A549 (cell line): ENCODE measurements at regions not wholly inside any gene's neighbourhood (a gene's known extent, or its start where the extent isn't known, plus 50 kb on each side); places are given as distances from the start of the nearest gene placed in this dataset.

Experiments
- ATAC-seq, 2 experiments: fragments of 200-7000 bp in 1 of 2; fragments of >200 bp in 1 of 2; cut with Nextera tagmentation in 1 of 2; cut with Tn5 transposase in 1 of 2; 3 replicates each; pipeline versions ENCODE4 v1.8.0 to v1.9.1; 2018 to 2020; ENCODE audit warnings: mild to moderate bottlenecking in 1 of 2, moderate library complexity in 1 of 2
- CTCF ChIA-PET: fragments of 300-600 bp; sonication (Branson Sonifier 250); formaldehyde crosslinking; extraction: SDS; loops from one replicate; lab custom pipeline; 2021; ENCODE audit warnings: antibody characterized with exemption, inconsistent platforms; lab: Yijun Ruan, JAX
- POLR2A ChIA-PET: fragments of 350-600 bp; formaldehyde crosslinking; extraction: SDS; loops from one replicate; lab custom pipeline; 2021; ENCODE audit warnings: antibody characterized with exemption, inconsistent platforms; lab: Yijun Ruan, JAX
- DNase-seq, 2 experiments: peaks; one replicate each; pipeline versions ENCODE4 v3.0.0 to v3.0.0-alpha.2; 2011 to 2016; ENCODE audit warnings: low read depth in 1 of 2, low spot score in 1 of 2
- FAIRE-seq: peaks from 2 replicates; lab custom pipeline; 2011; peaks lifted over from hg19 to GRCh38; lab: Jason Lieb, UNC
- H3K27ac ChIP-seq, 2 experiments: fragments of >200 bp; sonication (Bioruptor Twin); formaldehyde crosslinking; 3 replicates each; pipeline ENCODE4 v1.5.1; 2016 to 2017
- H3K4me1 ChIP-seq: fragments of >200 bp; sonication (Bioruptor Twin); formaldehyde crosslinking; 3 replicates; pipeline ENCODE4 v1.6.1; 2016
- H3K4me2 ChIP-seq: fragments of >200 bp; sonication (Bioruptor Twin); formaldehyde crosslinking; 3 replicates; pipeline ENCODE4 v1.6.1; 2016
- H3K4me3 ChIP-seq: fragments of >200 bp; sonication (Bioruptor Twin); formaldehyde crosslinking; 3 replicates; pipeline ENCODE4 v1.5.1; 2016
- H3K9me3 ChIP-seq: fragments of >200 bp; sonication (Bioruptor Twin); formaldehyde crosslinking; 3 replicates; pipeline ENCODE4 v1.6.1; 2016
- BHLHE40 ChIP-seq: IDR thresholded peaks from 2 replicates; pipeline ENCODE4 v1.6.1; 2012; ENCODE audit warnings: low read depth, low read length, inconsistent platforms
- CBX2 ChIP-seq: fragments of 200-600 bp; sonication (generic); IDR thresholded peaks from 2 replicates; pipeline ENCODE4 v1.6.1; 2016; ENCODE audit warnings: low read depth, mild to moderate bottlenecking, borderline replicate concordance
- CHD2 ChIP-seq: fragments of 150-350 bp; IDR thresholded peaks from 2 replicates; pipeline ENCODE4 v1.6.1; 2014; ENCODE audit warnings: low read length; ENCODE audit not compliant: partially characterized antibody
- CTCF ChIP-seq: fragments of >200 bp; sonication (Bioruptor Twin); formaldehyde crosslinking; IDR thresholded peaks from 3 replicates; pipeline ENCODE4 v1.5.1; 2016
- ELK1 ChIP-seq: fragments of 150-350 bp; IDR thresholded peaks from 2 replicates; pipeline ENCODE4 v1.6.1; 2014; ENCODE audit warnings: low read depth, mild to moderate bottlenecking, low read length
- FOSB ChIP-seq: fragments of 250-450 bp; sonication (Bioruptor Pico); IDR thresholded peaks from 2 replicates; pipeline ENCODE4 v1.5.0; 2020; ENCODE audit warnings: mild to moderate bottlenecking, moderate library complexity
- FOSL2 ChIP-seq, 2 experiments: fragments of 450-650 bp in 1 of 2; fragments of >200 bp in 1 of 2; sonication (Bioruptor Twin) in 1 of 2; formaldehyde crosslinking; IDR thresholded peaks; 2 replicates each; pipeline versions ENCODE4 v1.5.0 to v1.6.1; 2016 to 2020; ENCODE audit warnings: mild to moderate bottlenecking in 1 of 2, moderate library complexity in 1 of 2
- HDAC2 ChIP-seq: fragments of 200-600 bp; sonication (generic); IDR thresholded peaks from 2 replicates; pipeline ENCODE4 v1.6.1; 2016
- HES2 ChIP-seq: fragments of >200 bp; sonication (Bioruptor Twin); formaldehyde crosslinking; IDR thresholded peaks from 2 replicates; pipeline ENCODE4 v1.6.1; 2016
- HMGXB4 ChIP-seq: fragments of 250-450 bp; sonication (Bioruptor Pico); IDR thresholded peaks from 2 replicates; pipeline ENCODE4 v1.5.0; 2021; ENCODE audit warnings: mild to moderate bottlenecking, moderate library complexity, borderline replicate concordance
- HOXA7 ChIP-seq: fragments of 250-450 bp; sonication (Bioruptor Pico); IDR thresholded peaks from 2 replicates; pipeline ENCODE4 v1.5.0; 2020; ENCODE audit warnings: mild to moderate bottlenecking, moderate library complexity
- JUN ChIP-seq, 2 experiments: fragments of >200 bp; sonication (Bioruptor Twin); formaldehyde crosslinking; IDR thresholded peaks; 2 replicates in 1 of 2; 3 replicates in 1 of 2; pipeline ENCODE4 v1.6.1; 2016 to 2017
- KDM1A ChIP-seq: fragments of 200-600 bp; sonication (generic); IDR thresholded peaks from 2 replicates; pipeline ENCODE4 v1.6.1; 2016; ENCODE audit warnings: low read depth, mild to moderate bottlenecking
- KDM5A ChIP-seq: fragments of 200-600 bp; sonication (generic); IDR thresholded peaks from 2 replicates; pipeline ENCODE4 v1.6.1; 2016; ENCODE audit warnings: antibody characterized with exemption, mild to moderate bottlenecking
- PBX3 ChIP-seq: IDR thresholded peaks from 2 replicates; pipeline ENCODE4 v1.6.1; 2012
- RAD21 ChIP-seq, 2 experiments: fragments of >200 bp in 1 of 2; sonication (Bioruptor Twin) in 1 of 2; formaldehyde crosslinking in 1 of 2; IDR thresholded peaks in 1 of 2; conservative IDR thresholded peaks in 1 of 2; 2 replicates in 1 of 2; 3 replicates in 1 of 2; pipeline ENCODE4 v1.6.1; 2012 to 2018; ENCODE audit warnings: inconsistent platforms in 1 of 2
- RFX5 ChIP-seq: fragments of 450-650 bp; IDR thresholded peaks from 2 replicates; pipeline ENCODE4 v1.7.1; 2014; ENCODE audit warnings: antibody characterized with exemption, mild to moderate bottlenecking, moderate library complexity
- SMC3 ChIP-seq: fragments of >200 bp; sonication (Bioruptor Twin); formaldehyde crosslinking; IDR thresholded peaks from 3 replicates; pipeline ENCODE4 v1.6.1; 2018; ENCODE audit warnings: inconsistent platforms
- SREBF2 ChIP-seq: fragments of 450-650 bp; IDR thresholded peaks from 2 replicates; pipeline ENCODE4 v1.6.1; 2014; ENCODE audit warnings: mild to moderate bottlenecking, moderate library complexity
- USF2 ChIP-seq: fragments of 450-650 bp; IDR thresholded peaks from 2 replicates; pipeline ENCODE4 v1.6.1; 2014; ENCODE audit warnings: antibody characterized with exemption
- ZNF302 ChIP-seq: fragments of 250-450 bp; sonication (Bioruptor Pico); IDR thresholded peaks from 2 replicates; pipeline ENCODE4 v1.9.0; 2021; ENCODE audit warnings: inconsistent platforms, mild to moderate bottlenecking, moderate library complexity
- WGBS: methylation state at CpG from one replicate; pipeline ENCODE4 v1.1.6; 2017; ENCODE audit errors: missing lambda C conversion rate; 5-methylcytosine and 5-hydroxymethylcytosine counted together

GRCh38 chr5:5887833-5888232, 465.4 kb downstream of the ICE1 start:
- ChIA-PET POLR2A (no interaction called here), CTCF (interaction anchor here (0.9 to 2.9 kb wide), 15 partner anchors 9 to 857 kb away, joined by 3 to 17 read pairs (median 4); partner anchors contain the start of gene MED10)
- Histone ChIP-seq H3K4me1 (peaks cover 5% of the 10 kb centered on the region; the same call in 1 of the 3 replicates), H3K4me3 (no peak overlapping the region), H3K27ac (no peak overlapping the region), H3K4me2 (no peak overlapping the region; the same call in 2 of the 3 replicates), H3K9me3 (no peaks in the 10 kb centered on the region; the same call in 2 of the 3 replicates)
- TF ChIP-seq BHLHE40 (no peak), HES2 (no peak), FOSB (CRISPR knock-in tag) (no peak), CHD2 (no peak), CBX2 (no peak), HMGXB4 (no peak), USF2 (no peak), PBX3 (no peak)
- no peak for DNase-seq
- no peak for ATAC-seq
- no peak for FAIRE-seq
- WGBS = 34% methylated on average over 3 of the region's 3 CpGs

- Histone ChIP-seq H3K27ac (peak overlapping the region in 1 of 2 experiments; percentile 39; a peak in 1 of 6 replicates), H3K4me2 (peak overlapping the region; percentile 90), H3K4me3 (peak overlapping the region; percentile 34; the same call in 2 of the 3 replicates), H3K4me1 (peaks cover 5% of the 10 kb centered on the region; the same call in 1 of the 3 replicates), H3K9me3 (no peaks in the 10 kb centered on the region; the same call in 2 of the 3 replicates)
- FAIRE-seq (no peak), ATAC-seq (peak; percentile 89 to 98), DNase-seq (peak; percentile 14 to 63)
- POLR2A ChIA-PET = interaction anchor here (0.7 kb wide), 1 partner anchor 272 kb away, joined by 3 read pairs; no protein-coding TSS in a partner anchor
- peak; percentile 93 for TF ChIP-seq SMC3
- peak; percentile 77 for TF ChIP-seq CTCF
- peak; percentile 64 to 86 for TF ChIP-seq RAD21 (conservative IDR thresholded peaks at IDR 0.05 in 1 of 2, IDR thresholded peaks at IDR 0.05 in 1 of 2)
- no peak for TF ChIP-seq ZNF302 (CRISPR knock-in tag)
- WGBS = 14% methylated on average over 16 of the region's 42 CpGs
- CTCF ChIA-PET = interaction anchor here (0.6 to 2.9 kb wide), 32 partner anchors 8 to 858 kb away, joined by 3 to 17 read pairs (median 4); partner anchors contain the start of gene MED10
Measured at GRCh38 chr5:5886812-5887486, 464.5 kb downstream of the ICE1 start.

- Histone ChIP-seq H3K4me1 (peaks cover 5% of the 10 kb centered on the region; the same call in 1 of the 3 replicates), H3K4me2 (peak overlapping the region; percentile 90), H3K4me3 (no peak overlapping the region), H3K27ac (no peak overlapping the region), H3K9me3 (no peaks in the 10 kb centered on the region; the same call in 2 of the 3 replicates)
- ChIA-PET POLR2A (no interaction called here), CTCF (interaction anchor here (0.9 to 2.9 kb wide), 13 partner anchors 16 to 859 kb away, joined by 3 to 17 read pairs (median 4); no protein-coding TSS in a partner anchor)
- DNase-seq (no peak), FAIRE-seq (no peak), ATAC-seq (peak in 1 of 2 experiments; percentile 38; a peak in 3 of 6 replicates)
- 66% methylated on average over 17 of the region's 20 CpGs for WGBS
- no peak for TF ChIP-seq KDM1A
- no peak for TF ChIP-seq KDM5A
- TF ChIP-seq FOSL2 (IDR thresholded peaks at IDR 0.05) = no peak
- TF ChIP-seq FOSL2 (CRISPR knock-in tag; IDR thresholded peaks at IDR 0.05) = no peak
- TF ChIP-seq FOSB (CRISPR knock-in tag) = no peak
- TF ChIP-seq SREBF2 = no peak
- no peak for TF ChIP-seq ELK1
- TF ChIP-seq HOXA7 = no peak
- TF ChIP-seq JUN (IDR thresholded peaks at IDR 0.05) = no peak
- no peak for TF ChIP-seq RFX5
- no peak for TF ChIP-seq CBX2
- TF ChIP-seq HDAC2 = no peak
- TF ChIP-seq CHD2 = no peak
- TF ChIP-seq RAD21 (conservative IDR thresholded peaks at IDR 0.05 in 1 of 2, IDR thresholded peaks at IDR 0.05 in 1 of 2) = no peak
Measured at GRCh38 chr5:5886353-5886752, 463.9 kb downstream of the ICE1 start.
